Spinal cord (tissue), 9 donors: ENCODE measurements at regions not wholly inside any gene's neighbourhood (a gene's known extent, or its start where the extent isn't known, plus 50 kb on each side); places are given as distances from the start of the nearest gene placed in this dataset.

Experiments
- DNase-seq, 6 donors: peaks; one replicate each; pipeline versions ENCODE4 v3.0.0 to v3.0.0-alpha.2; 2013 to 2015; ENCODE audit warnings: low spot score in 6 of 6, low read depth in 4 of 6
- H3K27ac ChIP-seq: one replicate; pipeline ENCODE4 v1.5.1; 2013; ENCODE audit warnings: low read depth, low read length, control low read depth
- H3K27me3 ChIP-seq: one replicate; pipeline ENCODE4 v1.6.1; 2013; ENCODE audit warnings: low read length; ENCODE audit not compliant: control insufficient read depth, insufficient read depth
- H3K36me3 ChIP-seq: one replicate; pipeline ENCODE4 v1.6.1; 2013; ENCODE audit warnings: low read length; ENCODE audit not compliant: control insufficient read depth, insufficient read depth
- H3K4me1 ChIP-seq: one replicate; pipeline ENCODE4 v1.6.1; 2013; ENCODE audit warnings: low read length; ENCODE audit not compliant: control insufficient read depth, insufficient read depth
- H3K4me3 ChIP-seq: one replicate; pipeline ENCODE4 v1.5.1; 2013; ENCODE audit warnings: low read depth, low read length, control low read depth
- H3K9me3 ChIP-seq: one replicate; pipeline ENCODE4 v1.6.1; 2013; ENCODE audit warnings: low read length; ENCODE audit not compliant: control insufficient read depth, insufficient read depth
- WGBS: methylation state at CpG from one replicate; pipeline ENCODE4 v1.1.5; 2013; ENCODE audit warnings: missing lambda C conversion rate; ENCODE audit not compliant: insufficient coverage; 5-methylcytosine and 5-hydroxymethylcytosine counted together
- donor health status: healthy.

DNA sequence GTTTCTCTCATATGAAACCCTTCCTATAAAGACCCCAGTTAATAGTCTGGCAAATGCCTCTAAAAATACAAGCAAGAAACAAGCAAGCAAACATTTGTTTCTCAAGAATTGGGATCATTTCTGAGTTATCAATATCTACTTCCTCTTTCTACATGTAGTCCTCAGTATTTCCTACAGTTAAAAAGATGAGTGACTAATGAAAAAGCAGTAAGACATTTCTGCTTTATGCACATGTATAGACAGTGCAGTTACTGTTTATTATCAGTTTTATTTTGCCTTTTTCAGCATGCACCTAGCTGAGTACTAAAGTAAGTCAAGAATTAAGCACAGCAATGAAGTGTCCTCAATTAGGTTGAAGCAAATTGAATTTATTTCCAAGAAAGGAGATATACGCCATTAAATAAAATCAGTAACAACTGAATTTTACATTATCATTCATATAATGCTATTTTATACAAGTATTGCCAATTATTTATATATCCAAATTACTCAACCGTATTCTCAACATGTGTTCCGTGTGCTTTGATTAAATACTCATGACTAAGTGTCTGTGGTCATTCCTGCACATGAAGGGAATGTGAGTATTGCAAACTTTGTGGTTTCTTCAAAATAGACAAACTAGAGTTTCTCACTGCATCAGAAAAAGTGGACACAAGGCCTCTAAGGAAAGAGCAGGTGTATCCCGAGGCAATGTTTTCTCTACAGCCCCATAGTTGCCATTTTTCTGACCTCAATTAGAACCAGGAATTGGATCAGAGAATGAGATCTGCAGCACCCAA, 159.3 kb upstream of the MARCKS start:
- no peaks in the 10 kb centered on the region for H3K4me1 ChIP-seq
- H3K9me3 ChIP-seq, result no peaks in the 10 kb centered on the region
- WGBS, result 83% methylated on average over 1 of the region's 4 CpGs
- no peak overlapping the region for H3K27ac ChIP-seq
- DNase-seq, result no peak
- no peaks in the 10 kb centered on the region for H3K27me3 ChIP-seq
- H3K4me3 ChIP-seq, result no peak overlapping the region
- H3K36me3 ChIP-seq, result no peaks in the 10 kb centered on the region

DNA sequence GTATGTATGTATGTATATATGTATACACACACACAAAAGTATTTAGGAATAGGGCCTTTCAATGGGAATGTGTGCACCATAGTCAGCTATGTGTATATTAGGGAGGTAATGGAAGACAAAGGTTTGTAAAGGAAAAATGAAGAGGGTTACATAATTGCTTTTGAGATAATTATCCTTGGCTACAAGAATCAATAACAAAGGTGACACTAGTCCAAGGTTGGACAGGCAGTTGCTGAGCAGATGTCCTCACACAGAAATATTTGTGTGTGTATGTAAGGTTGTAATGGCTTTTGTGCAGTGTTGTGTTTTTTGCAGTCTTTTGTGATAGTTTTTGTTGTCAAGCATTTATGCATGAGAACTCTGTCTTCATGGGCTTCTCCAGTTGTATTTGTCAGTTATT, 157.9 kb upstream of the MARCKS start:
- no peak overlapping the region for H3K4me3 ChIP-seq
- no peaks in the 10 kb centered on the region for H3K4me1 ChIP-seq
- no peaks in the 10 kb centered on the region for H3K27me3 ChIP-seq
- H3K36me3 ChIP-seq, result no peaks in the 10 kb centered on the region
- H3K9me3 ChIP-seq, result no peaks in the 10 kb centered on the region
- DNase-seq, result no peak
- no peak overlapping the region for H3K27ac ChIP-seq

DNA sequence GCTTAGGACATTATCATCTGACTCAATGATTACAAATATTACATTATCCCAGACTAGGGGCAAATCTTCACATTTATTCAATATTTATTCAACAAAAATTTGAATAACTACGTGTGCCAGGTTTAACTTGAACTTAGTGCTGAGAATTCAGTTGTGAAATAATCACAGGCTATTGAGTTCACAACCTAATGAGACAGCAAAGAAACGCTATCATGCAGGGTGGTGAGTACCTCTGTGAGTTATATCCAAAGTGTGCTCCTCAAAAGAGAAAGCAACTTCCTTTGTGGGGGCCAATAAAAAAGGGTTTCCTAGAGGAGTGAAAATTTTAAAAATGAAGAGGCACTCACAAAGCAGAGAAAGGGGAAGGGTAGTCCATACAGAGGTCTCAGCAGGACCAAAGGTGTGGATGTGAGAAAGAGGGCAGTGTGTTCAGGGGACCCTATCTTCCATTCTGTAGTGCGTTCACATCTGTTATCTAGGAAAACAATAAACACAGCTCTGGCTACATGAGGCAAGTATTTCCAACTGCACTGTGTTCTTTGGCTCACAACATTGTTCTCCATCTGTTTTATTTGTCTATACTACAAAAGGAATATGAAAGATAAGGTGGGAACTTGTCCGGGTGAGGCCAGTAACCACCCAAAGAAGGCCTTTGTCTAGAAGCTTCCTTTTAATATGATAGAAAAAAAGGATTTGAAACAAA, 155.4 kb upstream of the MARCKS start:
- DNase-seq, result peak in 1 of 6 donors; percentile 46
- Histone ChIP-seq H3K4me3 (no peak overlapping the region), H3K27ac (peak overlapping the region; percentile 21), H3K9me3 (no peaks in the 10 kb centered on the region), H3K27me3 (no peaks in the 10 kb centered on the region), H3K36me3 (no peaks in the 10 kb centered on the region), H3K4me1 (no peaks in the 10 kb centered on the region)
- no CpG with 5 or more reads among the region's 4 CpGs for WGBS

DNA sequence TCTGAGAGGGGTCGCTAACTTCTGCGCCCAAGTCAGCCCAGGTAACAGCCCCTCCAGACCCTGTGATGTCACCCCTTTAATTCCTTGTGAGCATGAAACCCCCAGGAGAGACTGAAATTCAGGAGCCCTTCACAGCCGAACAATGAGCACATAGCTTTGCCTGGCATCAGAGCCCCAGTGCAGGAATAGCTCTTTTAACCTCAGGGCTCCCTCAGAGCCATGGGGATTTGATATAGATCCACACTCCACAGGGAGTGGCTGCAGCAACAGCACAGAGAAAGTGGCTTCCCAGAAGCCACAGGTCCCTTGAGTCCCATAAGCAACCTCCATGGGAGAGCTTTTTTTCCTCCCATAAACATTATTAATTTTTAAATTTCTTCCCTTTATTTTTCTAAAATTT, 150.0 kb upstream of the MARCKS start:
- H3K27me3 ChIP-seq, result no peaks in the 10 kb centered on the region
- no peaks in the 10 kb centered on the region for H3K36me3 ChIP-seq
- 74% methylated on average over 2 of the region's 3 CpGs for WGBS
- H3K4me1 ChIP-seq, result no peaks in the 10 kb centered on the region
- no peaks in the 10 kb centered on the region for H3K9me3 ChIP-seq
- no peak overlapping the region for H3K4me3 ChIP-seq
- no peak for DNase-seq
- no peak overlapping the region for H3K27ac ChIP-seq

DNA sequence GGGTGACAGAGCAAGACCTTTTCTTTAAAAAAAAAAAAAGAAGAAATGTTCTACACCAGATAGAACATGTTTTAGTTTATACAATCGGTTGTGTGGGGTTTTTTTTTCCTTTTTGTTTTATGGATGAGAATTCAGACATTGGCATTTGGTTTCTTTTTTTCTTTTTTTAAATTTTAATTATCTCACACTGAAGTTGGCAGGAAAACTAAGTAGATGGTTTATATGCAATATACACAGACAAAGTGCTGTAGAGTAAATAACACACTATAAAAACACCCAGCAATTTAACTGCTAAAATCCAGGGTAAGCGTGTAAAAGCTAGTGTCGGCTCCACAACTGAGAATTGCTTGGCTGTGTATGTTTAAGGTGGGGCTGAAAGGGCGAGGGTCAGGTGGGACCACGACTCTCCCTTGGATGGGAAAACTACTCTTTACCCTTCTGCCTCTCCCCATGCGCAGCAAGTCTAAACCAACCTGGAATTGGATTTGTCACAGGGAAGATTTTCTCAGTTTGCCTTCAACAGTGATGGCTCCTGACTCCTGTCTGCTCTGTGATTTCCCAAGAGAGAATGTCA, 147.1 kb upstream of the MARCKS start:
- DNase-seq, result peak in 1 of 6 donors; percentile 71
- H3K27ac ChIP-seq, result no peak overlapping the region
- no peaks in the 10 kb centered on the region for H3K4me1 ChIP-seq
- no peak overlapping the region for H3K4me3 ChIP-seq
- no peaks in the 10 kb centered on the region for H3K27me3 ChIP-seq
- H3K9me3 ChIP-seq, result no peaks in the 10 kb centered on the region
- WGBS, result no CpG with 5 or more reads among the region's 6 CpGs
- no peaks in the 10 kb centered on the region for H3K36me3 ChIP-seq

DNA sequence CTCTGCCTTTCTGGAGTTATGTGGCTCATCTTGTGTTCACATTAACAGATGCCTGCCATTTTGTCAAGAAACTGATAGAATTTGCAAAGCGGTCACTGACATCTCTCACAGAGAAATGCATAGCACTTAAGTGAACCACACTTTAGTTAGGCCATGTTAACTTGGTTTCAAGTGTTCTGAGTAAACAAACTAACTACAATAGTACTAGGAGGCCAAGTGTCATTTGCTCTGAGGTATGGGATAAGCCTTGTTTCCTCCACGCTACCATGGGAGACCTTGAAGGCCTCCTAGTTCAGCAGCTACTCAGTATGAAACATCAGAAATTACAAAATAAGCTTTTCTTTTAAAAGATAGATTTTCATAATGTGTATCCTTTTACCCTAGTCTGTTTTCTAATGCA, 143.5 kb upstream of the MARCKS start:
- no peak overlapping the region for H3K4me3 ChIP-seq
- H3K9me3 ChIP-seq, result no peaks in the 10 kb centered on the region
- WGBS, result no CpG with 5 or more reads among the region's 2 CpGs
- no peak overlapping the region for H3K27ac ChIP-seq
- H3K27me3 ChIP-seq, result no peaks in the 10 kb centered on the region
- H3K4me1 ChIP-seq, result no peaks in the 10 kb centered on the region
- no peak for DNase-seq
- no peaks in the 10 kb centered on the region for H3K36me3 ChIP-seq

DNA sequence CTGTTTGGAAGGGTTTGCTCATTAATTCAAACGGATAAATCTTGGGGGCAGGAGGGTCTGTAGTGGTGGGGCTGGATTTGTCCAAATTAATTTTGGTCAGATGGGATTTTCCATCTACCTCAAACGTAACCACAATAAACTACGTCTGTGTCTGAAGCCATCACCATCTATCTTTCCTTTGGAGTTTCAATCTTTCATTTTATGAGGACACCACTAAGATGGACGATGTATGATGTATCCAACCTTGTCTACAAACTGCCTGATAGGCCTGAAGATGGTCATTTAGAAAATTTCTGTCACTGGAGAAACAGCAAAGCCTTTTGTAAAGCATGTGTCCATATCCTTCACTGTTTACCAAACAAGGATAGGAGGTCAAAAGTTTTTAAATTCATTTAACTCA, 138.6 kb upstream of the MARCKS start:
- Histone ChIP-seq H3K4me1 (no peaks in the 10 kb centered on the region), H3K27me3 (no peaks in the 10 kb centered on the region), H3K9me3 (no peaks in the 10 kb centered on the region), H3K36me3 (no peaks in the 10 kb centered on the region), H3K4me3 (no peak overlapping the region), H3K27ac (no peak overlapping the region)
- DNase-seq, result no peak
- WGBS, result 100% methylated on average over 1 of the region's 4 CpGs

DNA sequence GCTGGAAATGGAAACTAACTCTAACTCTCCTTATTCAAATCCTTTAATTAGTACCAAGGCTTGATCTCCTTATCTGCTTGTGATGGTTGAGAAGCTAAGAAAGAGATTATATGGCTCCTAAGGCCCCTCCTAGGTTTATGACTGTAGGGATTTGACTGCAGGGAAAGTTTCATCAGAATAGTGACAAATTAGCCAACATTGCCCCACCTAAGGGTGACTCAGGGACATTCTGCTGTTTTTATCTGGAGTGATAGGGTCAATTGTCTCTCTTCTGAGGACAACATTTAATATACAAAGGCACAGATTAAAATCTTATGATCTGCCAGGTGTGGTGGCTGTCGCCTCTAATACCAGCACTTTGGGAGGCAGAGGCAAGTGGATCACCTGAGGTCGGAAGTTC, 138.1 kb upstream of the MARCKS start:
- no CpG with 5 or more reads among the region's 2 CpGs for WGBS
- H3K4me3 ChIP-seq, result no peak overlapping the region
- no peak overlapping the region for H3K27ac ChIP-seq
- H3K36me3 ChIP-seq, result no peaks in the 10 kb centered on the region
- H3K27me3 ChIP-seq, result no peaks in the 10 kb centered on the region
- no peaks in the 10 kb centered on the region for H3K9me3 ChIP-seq
- no peak for DNase-seq
- H3K4me1 ChIP-seq, result no peaks in the 10 kb centered on the region

DNA sequence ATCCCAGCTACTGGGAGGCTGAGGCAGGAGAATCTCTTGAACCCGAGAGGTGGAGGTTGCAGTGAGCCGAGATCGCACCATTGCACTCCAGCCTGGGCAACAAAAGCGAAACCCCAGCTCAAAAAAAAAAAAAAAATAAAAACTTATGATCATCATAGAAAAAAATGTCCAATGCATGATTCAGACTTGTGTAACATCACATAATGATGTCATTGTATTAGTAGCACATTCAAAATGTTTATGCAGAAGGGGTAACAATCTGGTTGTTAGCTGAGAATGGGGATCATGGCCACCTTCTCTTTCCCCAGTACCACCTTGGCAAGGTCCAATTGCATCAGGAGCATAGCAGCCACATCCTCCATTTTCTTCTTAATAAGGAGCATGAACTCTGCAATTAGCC, 137.6 kb upstream of the MARCKS start:
- Histone ChIP-seq H3K36me3 (no peaks in the 10 kb centered on the region), H3K27me3 (no peaks in the 10 kb centered on the region), H3K9me3 (no peaks in the 10 kb centered on the region), H3K4me3 (no peak overlapping the region), H3K27ac (no peak overlapping the region), H3K4me1 (no peaks in the 10 kb centered on the region)
- WGBS, result no CpG with 5 or more reads among the region's 4 CpGs
- no peak for DNase-seq

DNA sequence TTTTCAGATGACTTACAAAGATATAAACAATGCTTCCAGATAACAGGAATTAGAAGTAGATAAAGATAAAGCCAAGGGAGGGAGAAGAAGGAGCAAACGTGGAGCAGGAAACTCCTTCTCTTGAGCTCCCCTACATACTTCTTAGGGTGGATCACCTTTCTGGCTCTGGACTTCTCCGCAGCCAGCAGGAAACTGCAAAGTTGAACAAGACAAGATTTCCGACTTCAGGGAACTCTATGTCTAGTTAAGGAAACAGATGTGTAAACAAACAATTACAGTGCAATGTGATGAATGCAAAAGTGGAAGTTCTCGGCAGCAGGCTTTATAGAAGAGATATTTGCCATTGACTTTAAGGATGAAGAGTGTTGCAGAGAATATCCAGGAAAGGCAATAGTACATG, 134.0 kb upstream of the MARCKS start:
- Histone ChIP-seq H3K9me3 (no peaks in the 10 kb centered on the region), H3K4me3 (no peak overlapping the region), H3K27ac (no peak overlapping the region), H3K36me3 (no peaks in the 10 kb centered on the region), H3K4me1 (no peaks in the 10 kb centered on the region), H3K27me3 (no peaks in the 10 kb centered on the region)
- WGBS, result 67% methylated on average over 2 of the region's 4 CpGs
- peak in 1 of 6 donors; percentile 25 for DNase-seq
